ENCODE measurements at regions not wholly inside any gene's neighbourhood (a gene's known extent, or its start where the extent isn't known, plus 50 kb on each side); places are given as distances from the start of the nearest gene placed in this dataset.
"Not testable (repeated sequence)": the region's sequence is repeated elsewhere in the genome, so short reads cannot be mapped to it uniquely, and the experiment has no call there.

- no peak for DNase-seq
Measured at GRCh38 chr4:57854748-57855147, 744.6 kb upstream of the IGFBP7 start.

- no peak for DNase-seq
Measured at GRCh38 chr4:57850141-57850540, 740.0 kb upstream of the IGFBP7 start.

GRCh38 chr4:57832083-57832482 is 721.9 kb upstream of the IGFBP7 start:
- no peak for DNase-seq

GRCh38 chr4:57789666-57790065 is 679.5 kb upstream of the IGFBP7 start:
- DNase-seq, result no peak

GRCh38 chr4:57777876-57778275 is 667.7 kb upstream of the IGFBP7 start:
- no peak for DNase-seq

DNA sequence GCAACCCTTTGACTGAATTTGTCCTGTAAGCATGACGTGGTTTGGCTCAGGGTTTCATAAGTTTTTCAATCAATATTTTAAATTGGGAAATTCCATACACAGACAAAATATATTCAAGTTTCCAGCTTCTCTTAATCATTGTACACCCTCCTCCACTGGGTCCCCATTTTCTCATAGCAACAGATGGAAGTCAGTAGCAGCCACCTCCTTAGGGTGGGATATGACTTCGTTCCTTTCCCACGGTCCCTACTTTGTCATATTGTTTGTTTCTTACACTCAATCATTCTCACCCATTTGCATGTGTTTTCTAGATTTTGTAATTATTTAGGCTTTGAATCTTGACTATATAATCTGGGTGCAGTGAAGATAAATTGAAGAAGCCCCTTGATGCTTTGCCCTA is 664.5 kb upstream of the IGFBP7 start:
- DNase-seq, result no peak

- no peak for DNase-seq
Measured at GRCh38 chr4:57774171-57774570, 664.0 kb upstream of the IGFBP7 start.

DNA sequence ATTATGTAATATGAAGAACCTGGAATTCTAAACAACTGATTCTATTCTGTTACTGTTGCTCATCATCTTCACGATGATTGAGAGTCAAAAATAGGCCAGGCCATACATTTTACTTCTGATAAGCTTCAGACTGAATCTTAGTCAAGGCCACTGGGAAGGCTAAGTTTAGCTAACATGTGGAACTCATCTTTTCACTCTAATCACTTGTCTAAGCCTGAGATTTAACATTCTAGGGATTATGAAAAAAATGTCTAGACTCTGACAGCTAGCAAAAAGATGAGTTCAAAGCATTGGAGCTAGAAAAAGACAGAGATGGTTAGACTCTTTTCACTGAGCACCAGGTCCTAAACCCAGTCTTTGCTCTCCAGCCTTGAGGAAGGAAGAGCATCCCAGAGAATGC is 656.2 kb upstream of the IGFBP7 start:
- no peak for DNase-seq

- no peak for DNase-seq
Measured at GRCh38 chr4:57764856-57765255, 654.7 kb upstream of the IGFBP7 start.

GRCh38 chr4:57763070-57763469 is 652.9 kb upstream of the IGFBP7 start:
- DNase-seq, result no peak

DNA sequence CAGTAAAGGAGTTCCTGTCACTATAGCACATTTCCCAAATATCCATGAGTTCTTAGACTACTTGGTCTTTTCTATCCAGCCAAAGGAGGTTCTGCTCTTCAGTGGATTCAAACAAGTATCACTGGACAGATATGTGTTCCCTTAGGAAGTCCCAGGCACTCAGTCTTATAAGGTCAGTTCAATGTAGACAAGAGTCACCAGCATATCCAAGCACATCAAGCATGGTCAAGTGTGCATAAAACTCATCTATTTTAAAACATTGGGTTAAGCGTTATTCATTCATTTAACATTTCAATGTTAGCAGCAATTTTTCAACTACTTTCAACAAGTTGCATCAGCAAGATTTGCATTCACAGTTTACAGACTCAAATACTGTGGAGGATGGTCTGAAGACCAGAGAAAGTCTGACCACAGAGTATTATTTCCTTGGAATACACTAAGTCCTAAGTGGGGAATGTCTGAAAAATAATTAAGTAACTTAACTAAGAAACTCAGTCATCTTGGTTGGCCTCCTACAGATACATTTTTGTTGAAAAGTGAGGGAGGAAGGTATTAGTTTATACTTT is 630.5 kb upstream of the IGFBP7 start:
- no peak for DNase-seq

GRCh38 chr4:57736781-57737180 is 626.6 kb upstream of the IGFBP7 start:
- no peak for DNase-seq

- no peak for DNase-seq
Measured at GRCh38 chr4:57734104-57734670, 624.0 kb upstream of the IGFBP7 start.

DNA sequence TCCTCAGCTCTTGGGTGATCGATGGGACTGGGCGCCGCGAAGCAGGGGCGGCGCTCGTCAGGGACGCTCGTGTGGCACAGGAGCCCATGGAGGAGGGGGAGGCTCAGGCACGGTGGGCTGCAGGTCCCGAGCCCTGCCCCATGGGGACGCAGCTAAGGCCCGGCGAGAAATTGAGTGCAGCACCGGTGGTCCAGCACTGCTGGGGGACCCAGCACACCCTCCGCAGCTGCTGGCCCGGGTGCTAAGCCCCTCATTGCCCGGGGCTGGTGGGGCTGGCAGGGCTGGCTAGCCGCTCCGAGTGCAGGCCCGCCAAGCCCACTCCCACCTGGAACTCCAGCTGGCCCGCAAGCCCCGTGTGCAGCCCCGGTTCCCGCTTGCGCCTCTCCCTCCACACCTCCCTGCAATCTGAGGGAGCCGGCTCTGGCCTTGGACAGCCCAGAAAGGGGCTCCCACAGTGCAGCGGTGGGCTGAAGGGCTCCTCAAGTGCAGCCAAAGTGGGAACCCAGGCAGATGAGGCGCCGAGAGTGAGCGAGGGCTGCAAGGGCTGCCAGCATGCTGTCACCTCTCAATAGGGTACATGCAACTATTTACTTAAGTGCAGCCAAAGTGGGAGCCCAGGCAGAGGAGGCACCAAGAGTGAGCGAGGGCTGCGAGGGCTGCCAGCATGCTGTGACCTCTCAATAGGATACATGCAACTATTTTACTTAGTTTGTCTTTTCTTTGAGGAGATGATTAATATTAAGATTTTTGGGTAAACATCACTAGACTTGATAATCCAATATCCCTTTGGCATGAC is 619.8 kb upstream of the IGFBP7 start:
- not testable (repeated sequence) for DNase-seq

- no peak for DNase-seq
Measured at GRCh38 chr4:57726154-57726553, 616.0 kb upstream of the IGFBP7 start.

- peak; percentile 17 for DNase-seq
Measured at GRCh38 chr4:57719456-57719855, 609.3 kb upstream of the IGFBP7 start.

DNA sequence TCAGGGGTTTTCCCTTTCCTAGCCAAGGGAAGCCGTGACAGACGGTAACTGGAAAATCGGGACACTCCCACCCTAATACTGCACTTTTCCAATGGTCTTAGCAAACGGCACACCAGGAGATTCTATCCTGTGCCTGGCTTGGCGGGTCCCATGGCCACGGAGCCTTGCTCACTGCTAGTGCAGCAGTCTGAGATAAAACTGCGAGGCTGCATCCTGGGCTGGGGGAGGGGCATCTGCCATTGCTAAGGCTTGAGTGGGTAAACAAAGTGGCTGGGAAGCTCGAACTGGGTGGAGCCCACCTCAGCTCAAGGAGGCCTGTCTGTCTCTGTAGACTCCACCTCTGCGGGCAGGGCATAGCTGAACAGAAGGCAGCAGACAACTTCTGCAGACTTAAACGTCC is 604.1 kb upstream of the IGFBP7 start:
- DNase-seq, result not testable (repeated sequence)

GRCh38 chr4:57710053-57710452 is 599.9 kb upstream of the IGFBP7 start:
- no peak for DNase-seq

GRCh38 chr4:57691370-57691769 is 581.2 kb upstream of the IGFBP7 start:
- DNase-seq, result no peak

- DNase-seq, result no peak
Measured at GRCh38 chr4:57689693-57690205, 579.6 kb upstream of the IGFBP7 start.

DNA sequence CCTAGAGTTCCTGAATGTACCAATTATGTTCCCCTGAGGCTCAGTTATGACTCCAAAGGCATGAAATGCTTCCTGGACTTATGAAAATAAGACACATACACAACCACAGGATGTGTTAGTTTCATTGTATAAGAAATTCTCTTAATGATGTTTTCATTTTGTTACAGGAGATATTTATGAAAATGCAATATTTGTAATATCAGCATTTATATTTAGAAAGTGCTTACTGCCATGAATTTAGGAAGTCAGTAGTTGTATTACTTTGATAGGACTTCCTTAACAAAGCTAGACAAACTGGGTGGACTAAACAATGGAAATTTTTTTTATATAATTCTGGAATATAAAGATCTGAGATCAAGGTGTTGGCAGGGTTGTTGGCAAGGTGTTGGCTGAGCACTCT is 572.1 kb upstream of the IGFBP7 start:
- DNase-seq, result no peak

GRCh38 chr4:57679969-57680368 is 569.8 kb upstream of the IGFBP7 start:
- no peak for DNase-seq

DNA sequence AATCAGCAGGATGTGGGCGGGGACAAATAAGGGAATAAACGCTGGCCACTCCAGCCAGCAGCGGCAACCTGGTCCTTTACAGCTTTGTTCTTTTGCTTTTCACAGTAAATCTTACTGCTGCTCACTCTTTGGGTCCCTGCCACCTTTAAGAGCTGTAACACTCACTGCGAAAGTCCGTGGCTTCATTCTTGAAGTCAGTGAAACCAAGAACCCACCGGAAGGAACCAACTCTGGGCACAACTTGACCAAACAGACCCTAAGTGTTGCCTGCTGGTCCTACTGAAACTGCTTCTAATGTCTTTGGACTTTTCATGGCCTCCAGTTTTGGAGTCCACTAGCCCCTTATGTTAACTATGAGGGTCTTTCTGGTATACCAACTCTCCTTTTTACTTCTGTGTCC is 566.2 kb upstream of the IGFBP7 start:
- DNase-seq, result no peak
